ENCODE measurements at regions not wholly inside any gene's neighbourhood (a gene's known extent, or its start where the extent isn't known, plus 50 kb on each side); places are given as distances from the start of the nearest gene placed in this dataset.

DNA sequence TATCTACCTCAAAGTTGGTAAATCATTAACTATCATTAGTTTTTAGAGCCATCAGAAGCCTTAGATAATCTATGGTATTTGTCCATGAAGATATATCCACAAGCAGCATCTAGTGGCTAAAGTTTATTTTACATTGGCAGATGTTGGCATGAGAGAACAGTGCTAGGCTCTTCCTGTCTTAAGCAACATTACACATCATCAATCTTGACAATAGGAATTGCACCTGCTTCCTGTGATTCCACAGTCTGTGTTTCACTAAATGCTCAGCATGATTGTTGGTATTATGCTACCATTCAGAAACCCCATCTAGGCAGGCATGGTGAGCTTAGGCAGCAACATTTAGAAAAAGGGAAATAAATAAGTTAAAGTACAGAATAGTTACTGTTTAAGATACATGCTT is 246.6 kb downstream of the SLCO4C1 start:
- TF ChIP-seq, protein P1, sequence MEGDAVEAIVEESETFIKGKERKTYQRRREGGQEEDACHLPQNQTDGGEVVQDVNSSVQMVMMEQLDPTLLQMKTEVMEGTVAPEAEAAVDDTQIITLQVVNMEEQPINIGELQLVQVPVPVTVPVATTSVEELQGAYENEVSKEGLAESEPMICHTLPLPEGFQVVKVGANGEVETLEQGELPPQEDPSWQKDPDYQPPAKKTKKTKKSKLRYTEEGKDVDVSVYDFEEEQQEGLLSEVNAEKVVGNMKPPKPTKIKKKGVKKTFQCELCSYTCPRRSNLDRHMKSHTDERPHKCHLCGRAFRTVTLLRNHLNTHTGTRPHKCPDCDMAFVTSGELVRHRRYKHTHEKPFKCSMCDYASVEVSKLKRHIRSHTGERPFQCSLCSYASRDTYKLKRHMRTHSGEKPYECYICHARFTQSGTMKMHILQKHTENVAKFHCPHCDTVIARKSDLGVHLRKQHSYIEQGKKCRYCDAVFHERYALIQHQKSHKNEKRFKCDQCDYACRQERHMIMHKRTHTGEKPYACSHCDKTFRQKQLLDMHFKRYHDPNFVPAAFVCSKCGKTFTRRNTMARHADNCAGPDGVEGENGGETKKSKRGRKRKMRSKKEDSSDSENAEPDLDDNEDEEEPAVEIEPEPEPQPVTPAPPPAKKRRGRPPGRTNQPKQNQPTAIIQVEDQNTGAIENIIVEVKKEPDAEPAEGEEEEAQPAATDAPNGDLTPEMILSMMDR (IDR thresholded peaks at IDR 0.05; ENCODE audit: low read depth, low read length, poor library complexity, severe bottlenecking), result no peak
- TF ChIP-seq EZH2phosphoT487 (IDR thresholded peaks at IDR 0.05; ENCODE audit: borderline replicate concordance, low read length), result no peak

All from DOHH2 (cell line).